ENCODE measurements at regions not wholly inside any gene's neighbourhood (a gene's known extent, or its start where the extent isn't known, plus 50 kb on each side); places are given as distances from the start of the nearest gene placed in this dataset.
"Not testable (repeated sequence)": the region's sequence is repeated elsewhere in the genome, so short reads cannot be mapped to it uniquely, and the experiment has no call there.

DNA sequence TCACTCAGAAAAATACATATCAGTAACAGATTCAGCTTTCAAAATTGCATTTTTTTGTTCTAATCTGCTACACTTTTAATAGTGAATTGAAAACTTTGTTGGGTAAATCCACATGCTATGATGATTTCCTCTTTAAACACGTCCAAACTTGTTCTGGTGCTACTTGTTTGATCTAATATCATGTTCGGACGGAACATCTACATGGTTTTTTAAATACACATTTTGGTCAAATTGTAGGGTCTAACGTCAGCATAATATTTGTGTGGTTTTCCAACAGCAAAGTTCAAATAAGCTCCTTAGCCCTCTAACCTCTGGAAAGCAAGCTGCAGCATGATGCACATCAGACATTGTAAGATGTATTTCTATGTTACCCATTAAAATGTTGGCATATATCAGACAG lies 98.5 kb upstream of the OSTN start:
- DNase-seq (ENCODE audit: low read depth), result no peak

DNA sequence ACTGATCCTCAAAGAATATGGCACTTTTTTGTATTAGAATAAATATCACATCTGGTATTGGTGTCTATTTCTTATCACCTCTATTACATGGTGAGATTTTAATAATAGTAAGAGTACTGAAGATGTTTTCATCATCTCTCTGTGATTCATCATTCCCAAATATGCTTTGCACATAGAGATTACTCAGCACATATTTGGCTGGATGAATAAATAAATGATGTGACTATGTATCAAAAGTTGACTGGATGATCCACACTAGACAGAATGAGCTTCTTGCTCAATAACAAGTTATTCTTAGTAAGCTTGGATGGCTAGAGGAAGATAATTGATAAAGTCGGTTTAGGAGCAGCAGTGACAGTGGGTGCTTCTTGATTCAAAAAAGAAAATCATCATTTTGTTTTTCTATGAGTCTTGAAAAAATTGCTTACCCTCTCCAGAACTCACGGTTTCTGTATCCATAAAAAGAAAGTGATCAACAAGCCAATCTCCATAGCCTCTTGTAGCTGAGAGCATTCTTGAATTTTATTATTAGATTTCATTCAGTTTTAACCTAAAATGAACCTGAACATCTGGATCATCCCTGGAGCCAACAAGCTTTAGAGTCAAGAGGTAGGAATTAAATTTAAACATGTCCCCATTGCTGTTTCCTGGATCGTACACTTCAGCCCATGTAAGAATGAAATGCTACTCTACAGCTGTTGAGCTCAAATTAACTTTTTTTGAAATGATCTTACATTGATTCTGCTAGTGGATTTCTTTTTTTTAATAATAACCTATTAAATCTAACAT lies 104.8 kb upstream of the OSTN start:
- TF ChIP-seq, protein P1, sequence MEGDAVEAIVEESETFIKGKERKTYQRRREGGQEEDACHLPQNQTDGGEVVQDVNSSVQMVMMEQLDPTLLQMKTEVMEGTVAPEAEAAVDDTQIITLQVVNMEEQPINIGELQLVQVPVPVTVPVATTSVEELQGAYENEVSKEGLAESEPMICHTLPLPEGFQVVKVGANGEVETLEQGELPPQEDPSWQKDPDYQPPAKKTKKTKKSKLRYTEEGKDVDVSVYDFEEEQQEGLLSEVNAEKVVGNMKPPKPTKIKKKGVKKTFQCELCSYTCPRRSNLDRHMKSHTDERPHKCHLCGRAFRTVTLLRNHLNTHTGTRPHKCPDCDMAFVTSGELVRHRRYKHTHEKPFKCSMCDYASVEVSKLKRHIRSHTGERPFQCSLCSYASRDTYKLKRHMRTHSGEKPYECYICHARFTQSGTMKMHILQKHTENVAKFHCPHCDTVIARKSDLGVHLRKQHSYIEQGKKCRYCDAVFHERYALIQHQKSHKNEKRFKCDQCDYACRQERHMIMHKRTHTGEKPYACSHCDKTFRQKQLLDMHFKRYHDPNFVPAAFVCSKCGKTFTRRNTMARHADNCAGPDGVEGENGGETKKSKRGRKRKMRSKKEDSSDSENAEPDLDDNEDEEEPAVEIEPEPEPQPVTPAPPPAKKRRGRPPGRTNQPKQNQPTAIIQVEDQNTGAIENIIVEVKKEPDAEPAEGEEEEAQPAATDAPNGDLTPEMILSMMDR (IDR thresholded peaks at IDR 0.05; ENCODE audit: insufficient read depth, low read length, poor library complexity, severe bottlenecking), result no peak

More for the DNA sequence above, 98.5 kb upstream of the OSTN start:
- TF ChIP-seq, protein P1 (IDR thresholded peaks at IDR 0.05; ENCODE audit: insufficient read depth, low read length, poor library complexity, severe bottlenecking), result no peak
- H3K4me3 ChIP-seq (ENCODE audit: low read depth, low read length), result no peak overlapping the region
- H3K27me3 ChIP-seq (ENCODE audit: control insufficient read depth, insufficient read depth, low read length), result no peaks in the 10 kb centered on the region
- no peaks in the 10 kb centered on the region for H3K36me3 ChIP-seq (ENCODE audit: control insufficient read depth, insufficient read depth, low read length)

DNA sequence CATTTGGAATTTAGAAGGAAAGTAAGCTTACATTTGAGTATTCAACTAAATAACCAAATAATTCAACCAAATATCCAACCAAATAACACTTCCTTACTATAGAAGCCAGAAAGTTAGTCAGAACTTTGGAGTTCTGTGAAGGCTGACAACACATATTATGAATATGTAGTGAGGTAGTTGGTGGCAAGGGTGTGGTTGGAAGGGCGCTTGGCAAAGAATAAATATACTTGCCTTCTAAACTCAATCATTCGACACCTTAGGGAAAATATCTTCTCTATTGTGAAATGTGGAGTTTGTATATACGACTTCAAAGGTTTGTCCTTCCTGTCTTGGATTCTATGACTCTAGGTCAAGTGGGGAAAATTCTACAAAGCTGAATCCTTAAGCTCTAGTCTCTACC lies 111.7 kb upstream of the OSTN start:
- TF ChIP-seq, protein P1 (IDR thresholded peaks at IDR 0.05; ENCODE audit: insufficient read depth, low read length, poor library complexity, severe bottlenecking), result no peak

More for the DNA sequence above, 104.8 kb upstream of the OSTN start:
- no peaks in the 10 kb centered on the region for H3K36me3 ChIP-seq (ENCODE audit: control insufficient read depth, insufficient read depth, low read length)
- DNase-seq (ENCODE audit: low read depth), result no peak
- no peaks in the 10 kb centered on the region for H3K27me3 ChIP-seq (ENCODE audit: control insufficient read depth, insufficient read depth, low read length)
- H3K4me3 ChIP-seq (ENCODE audit: low read depth, low read length), result no peak overlapping the region

DNA sequence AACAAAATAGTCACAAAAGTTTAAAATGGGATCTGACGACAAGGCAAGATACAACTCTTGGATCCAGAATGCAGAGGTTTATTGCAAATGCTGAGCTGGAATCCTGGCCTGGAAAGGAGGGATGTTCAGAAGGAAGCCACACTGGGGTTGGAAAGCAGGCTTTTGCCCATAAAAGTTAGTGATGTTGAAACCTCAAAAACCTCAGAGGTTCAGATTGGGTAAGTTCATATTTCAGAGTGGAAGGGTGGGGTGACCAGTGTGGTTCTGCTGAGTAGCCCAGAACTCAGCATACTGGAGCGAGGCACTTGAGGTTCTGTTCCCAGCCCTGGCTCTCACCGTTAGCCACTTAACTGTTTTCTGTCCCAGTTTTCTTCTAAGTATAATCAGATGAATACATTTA lies 114.0 kb upstream of the OSTN start:
- DNase-seq (ENCODE audit: low read depth), result no peak
- Histone ChIP-seq H3K36me3 (ENCODE audit: control insufficient read depth, insufficient read depth, low read length) (no peaks in the 10 kb centered on the region), H3K4me3 (ENCODE audit: low read depth, low read length) (no peak overlapping the region), H3K27me3 (ENCODE audit: control insufficient read depth, insufficient read depth, low read length) (no peaks in the 10 kb centered on the region)
- TF ChIP-seq, protein P1 (IDR thresholded peaks at IDR 0.05; ENCODE audit: insufficient read depth, low read length, poor library complexity, severe bottlenecking), result no peak

More for the DNA sequence above, 111.7 kb upstream of the OSTN start:
- no peak for DNase-seq (ENCODE audit: low read depth)
- no peaks in the 10 kb centered on the region for H3K27me3 ChIP-seq (ENCODE audit: control insufficient read depth, insufficient read depth, low read length)
- no peaks in the 10 kb centered on the region for H3K36me3 ChIP-seq (ENCODE audit: control insufficient read depth, insufficient read depth, low read length)
- H3K4me3 ChIP-seq (ENCODE audit: low read depth, low read length), result no peak overlapping the region

DNA sequence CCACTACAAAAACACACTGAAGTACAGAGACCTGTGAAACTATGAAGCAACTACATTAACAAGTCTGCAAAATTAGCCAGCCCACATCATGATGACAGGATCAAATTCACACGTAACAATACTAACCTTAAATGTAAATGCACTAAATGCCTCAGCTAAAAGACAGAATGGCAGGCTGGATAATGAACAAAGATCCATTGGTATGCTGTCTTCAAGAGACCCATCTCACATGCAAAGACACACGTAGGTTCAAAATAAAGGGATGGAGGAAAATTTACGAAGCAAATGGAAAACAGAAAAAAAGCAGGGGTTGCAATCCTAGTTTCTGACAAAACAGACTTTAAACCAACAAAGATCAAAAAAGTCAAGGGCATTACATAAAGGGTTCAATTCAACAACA lies 120.1 kb upstream of the OSTN start:
- DNase-seq (ENCODE audit: low read depth); H3K36me3 ChIP-seq (ENCODE audit: control insufficient read depth, insufficient read depth, low read length); H3K27me3 ChIP-seq (ENCODE audit: control insufficient read depth, insufficient read depth, low read length); H3K4me3 ChIP-seq (ENCODE audit: low read depth, low read length): not testable (repeated sequence)

DNA sequence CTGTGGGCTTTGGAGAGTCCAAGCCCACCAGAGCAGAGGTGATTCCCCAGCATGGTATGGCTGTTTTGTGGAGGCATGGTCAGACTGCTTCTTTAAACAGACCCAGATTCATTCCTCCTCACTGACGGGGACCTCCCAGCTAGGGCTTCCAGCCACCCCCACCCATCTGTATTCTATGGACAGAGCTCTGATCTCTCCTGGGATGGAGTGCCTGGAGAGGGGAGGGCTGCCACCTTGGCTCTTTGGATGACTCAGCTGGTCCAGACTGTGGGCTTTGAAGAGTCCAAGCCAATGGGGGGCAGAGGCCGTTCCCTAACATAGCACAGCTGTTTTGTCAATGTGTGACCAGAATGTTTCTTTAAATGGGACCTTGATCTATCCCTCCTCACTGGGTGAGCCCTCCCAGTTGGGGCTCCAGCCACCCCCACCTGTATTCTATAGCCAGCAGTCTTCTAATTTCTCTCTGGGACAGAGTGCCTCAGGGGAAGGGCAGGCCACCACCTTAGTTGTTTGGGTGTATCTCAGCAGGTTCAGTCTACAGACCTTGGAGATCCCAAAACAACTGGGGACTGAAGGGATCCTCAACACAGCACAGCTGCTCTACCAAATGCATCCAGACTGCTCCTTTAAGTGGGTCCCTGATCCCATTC lies 122.0 kb upstream of the OSTN start:
- DNase-seq (ENCODE audit: low read depth), result no peak
- H3K36me3 ChIP-seq (ENCODE audit: control insufficient read depth, insufficient read depth, low read length), result no peaks in the 10 kb centered on the region
- TF ChIP-seq, protein P1 (IDR thresholded peaks at IDR 0.05; ENCODE audit: insufficient read depth, low read length, poor library complexity, severe bottlenecking), result no peak

More for the DNA sequence above, 122.0 kb upstream of the OSTN start:
- Histone ChIP-seq H3K4me3 (ENCODE audit: low read depth, low read length) (no peak overlapping the region), H3K27me3 (ENCODE audit: control insufficient read depth, insufficient read depth, low read length) (no peaks in the 10 kb centered on the region)

Data from kidney epithelial cell (primary cell).